ENCODE measurements at regions not wholly inside any gene's neighbourhood (a gene's known extent, or its start where the extent isn't known, plus 50 kb on each side); places are given as distances from the start of the nearest gene placed in this dataset.
"Not testable (repeated sequence)": the region's sequence is repeated elsewhere in the genome, so short reads cannot be mapped to it uniquely, and the experiment has no call there.

GRCh38 chr4:85106166-85106565 is 139.7 kb upstream of the WDFY3 start:
- DNase-seq (ENCODE audit: low read depth in 2 of 2) = no peak

- no peak for DNase-seq (ENCODE audit: low read depth in 2 of 2)
Observed at GRCh38 chr4:85106805-85107336, 140.4 kb upstream of the WDFY3 start.

- no peak for DNase-seq (ENCODE audit: low read depth in 2 of 2)
Observed at GRCh38 chr4:85107553-85107952, 141.1 kb upstream of the WDFY3 start.

- no peak for DNase-seq (ENCODE audit: low read depth in 2 of 2)
Observed at GRCh38 chr4:85113706-85114105, 147.2 kb upstream of the WDFY3 start.

- no peak for DNase-seq (ENCODE audit: low read depth in 2 of 2)
Observed at GRCh38 chr4:85114526-85114925, 148.0 kb upstream of the WDFY3 start.

DNA sequence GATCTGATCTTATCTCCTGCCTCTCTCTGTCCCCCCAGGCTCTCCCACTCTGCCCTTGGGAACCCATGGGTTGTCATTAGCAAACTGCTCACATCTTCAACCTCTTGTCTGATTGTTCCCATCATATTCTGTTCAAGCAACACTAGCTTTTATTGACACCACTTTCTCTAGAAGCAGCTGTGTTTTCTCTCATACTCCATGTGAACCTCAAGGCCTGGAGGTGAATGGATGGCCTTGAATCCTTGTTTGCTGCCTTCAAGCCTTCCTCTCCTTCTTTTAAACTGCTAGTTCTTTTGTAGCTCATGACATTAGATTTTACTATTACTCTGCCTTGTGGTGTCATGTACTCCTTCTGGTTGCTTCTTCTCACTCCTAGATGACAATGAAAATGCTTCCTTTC is 149.5 kb upstream of the WDFY3 start:
- no peak for DNase-seq (ENCODE audit: low read depth in 2 of 2)

DNA sequence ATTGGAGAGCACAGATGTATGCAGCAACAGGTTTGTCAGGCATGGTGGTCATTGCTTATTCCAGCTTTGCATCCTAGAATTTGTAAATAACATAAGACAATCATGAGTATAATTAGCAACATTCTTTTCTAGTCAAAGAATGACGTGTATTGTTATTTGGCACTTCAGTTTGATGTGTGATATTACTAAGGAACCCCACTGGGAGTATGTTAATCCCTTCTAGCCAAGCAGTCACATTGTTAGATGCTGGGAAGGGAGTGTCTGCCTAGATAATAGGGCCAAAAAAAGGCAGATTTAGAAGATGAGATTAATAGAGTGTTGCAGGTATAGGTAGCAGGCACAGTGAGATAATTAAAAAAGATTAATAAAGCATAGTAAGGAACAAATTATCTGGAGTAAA is 159.2 kb upstream of the WDFY3 start:
- no peak for DNase-seq (ENCODE audit: low read depth in 2 of 2)

DNA sequence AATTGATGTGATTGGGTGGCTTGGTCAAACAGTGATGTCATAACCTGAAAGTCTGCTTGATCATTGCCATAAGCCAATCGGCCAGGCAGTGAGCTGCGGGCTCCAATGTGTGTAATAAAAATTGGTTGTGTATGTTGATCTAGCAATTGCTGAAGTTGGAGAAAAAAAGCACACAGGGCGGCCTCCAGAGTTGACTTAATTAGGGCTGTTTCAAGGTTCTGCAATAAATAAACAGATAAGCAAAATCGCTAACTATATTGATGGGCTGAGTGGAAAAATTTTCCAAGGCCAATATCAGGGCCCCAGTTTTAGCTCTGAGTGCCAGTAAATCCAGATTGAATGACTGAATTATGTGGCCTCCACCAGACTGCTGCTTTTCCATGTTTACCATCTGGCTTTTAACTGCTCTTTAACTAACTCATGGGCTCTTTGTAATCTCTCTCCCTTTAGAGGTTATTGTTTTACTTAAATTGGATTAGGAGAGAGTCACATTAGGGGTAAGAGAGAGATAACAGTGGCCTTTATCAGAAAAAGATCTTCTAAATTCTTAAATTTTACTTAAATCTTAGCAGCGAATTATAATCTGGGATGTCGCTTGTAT is 160.6 kb upstream of the WDFY3 start:
- no peak for DNase-seq (ENCODE audit: low read depth in 2 of 2)

DNA sequence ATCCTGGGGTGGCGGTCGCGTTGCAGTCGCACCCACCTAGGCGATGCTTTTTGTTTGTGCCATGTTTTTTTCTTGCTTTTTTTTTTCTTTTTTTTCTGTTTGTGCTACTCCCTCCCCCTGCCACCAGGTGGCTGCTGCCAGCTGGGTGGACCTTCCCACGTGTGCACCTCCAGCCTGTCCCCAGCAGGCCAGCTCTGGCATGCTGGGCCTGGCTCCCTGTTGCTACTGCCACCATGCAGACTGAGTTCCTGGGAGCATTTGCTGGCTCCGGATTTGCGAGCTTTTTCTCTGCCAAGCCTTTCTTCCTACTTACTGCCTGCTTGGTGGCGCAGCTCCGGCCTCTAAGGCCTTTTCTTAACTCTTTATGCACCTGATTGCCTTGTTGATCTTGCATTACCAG is 161.2 kb upstream of the WDFY3 start:
- no peak for DNase-seq (ENCODE audit: low read depth in 2 of 2)

GRCh38 chr4:85128246-85129204 is 162.0 kb upstream of the WDFY3 start:
- no peak for DNase-seq (ENCODE audit: low read depth in 2 of 2)

DNA sequence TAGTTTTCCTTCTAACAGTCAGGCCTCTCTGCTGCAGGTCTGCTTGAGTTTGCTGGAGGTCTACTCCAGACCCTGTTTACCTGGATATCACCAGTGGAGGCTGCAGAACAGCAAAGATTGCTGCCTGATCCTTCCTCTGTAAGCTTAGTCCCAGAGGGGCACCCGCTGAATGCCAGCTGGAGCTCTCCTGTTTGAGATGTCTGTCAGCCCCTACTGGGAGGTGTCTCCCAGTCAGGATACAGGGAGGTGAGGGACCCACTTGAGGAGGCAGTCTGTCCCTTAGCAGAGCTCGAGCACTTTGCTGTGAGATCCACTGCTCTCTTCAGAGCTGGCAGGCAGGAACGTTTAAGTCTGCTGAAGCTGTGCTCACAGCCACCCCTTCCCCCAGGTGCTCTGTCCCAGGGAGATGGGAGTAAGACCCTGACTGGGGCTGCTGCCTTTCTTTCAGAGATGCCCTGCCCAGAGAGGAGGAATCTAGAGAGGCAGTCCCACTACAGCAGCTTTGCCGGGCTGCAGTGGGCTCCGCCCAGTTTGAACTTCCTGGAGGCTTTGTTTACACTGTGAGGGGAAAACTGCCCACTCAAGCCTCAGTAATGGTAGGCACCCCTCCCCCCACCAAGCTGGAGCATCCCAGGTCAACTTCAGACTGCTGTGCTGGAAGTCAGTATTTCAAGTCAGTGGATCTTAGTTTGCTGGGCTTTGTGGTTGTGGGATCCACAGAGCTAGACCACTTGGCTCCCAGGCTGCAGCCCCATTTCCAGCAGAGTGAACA is 163.1 kb upstream of the WDFY3 start:
- DNase-seq (ENCODE audit: low read depth in 2 of 2) = not testable (repeated sequence)

DNA sequence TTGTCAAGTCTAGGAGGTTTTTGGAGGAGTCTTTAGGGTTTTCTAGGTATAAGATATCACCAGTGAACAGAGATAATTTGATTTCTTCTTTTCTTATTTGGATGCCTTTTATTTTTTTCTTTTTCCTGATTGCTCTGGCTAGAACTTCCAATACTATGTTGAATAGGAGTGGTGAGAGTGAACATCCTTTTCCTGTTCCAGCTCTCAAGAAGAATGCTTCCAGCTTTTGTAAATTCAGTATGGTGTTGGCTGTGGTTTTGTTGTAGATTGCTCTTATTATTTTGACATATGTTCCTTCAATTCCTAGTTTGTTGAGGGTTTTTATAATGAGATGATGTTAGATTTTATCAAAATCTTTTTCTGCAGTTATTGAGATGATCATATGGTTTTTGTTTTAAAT is 165.6 kb upstream of the WDFY3 start:
- DNase-seq (ENCODE audit: low read depth in 2 of 2) = no peak

- DNase-seq (ENCODE audit: low read depth in 2 of 2) = no peak
Observed at GRCh38 chr4:85132570-85132969, 166.1 kb upstream of the WDFY3 start.

DNA sequence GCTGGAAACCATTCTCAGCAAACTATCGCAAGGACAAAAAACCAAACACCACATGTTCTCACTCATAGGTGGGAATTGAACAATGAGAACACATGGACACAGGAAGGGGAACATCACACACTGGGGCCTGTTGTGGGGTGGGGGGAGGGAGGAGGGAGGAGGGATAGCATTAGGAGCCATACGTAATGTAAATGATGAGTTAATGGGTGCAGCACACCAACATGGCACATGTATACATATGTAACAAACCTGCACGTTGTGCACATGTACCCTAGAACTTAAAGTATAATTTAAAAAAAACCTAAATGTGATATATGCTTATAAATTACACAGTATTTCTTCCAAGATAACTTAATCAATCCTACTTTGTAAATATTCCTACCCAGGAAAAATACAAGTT is 173.3 kb upstream of the WDFY3 start:
- not testable (repeated sequence) for DNase-seq (ENCODE audit: low read depth in 2 of 2)

DNA sequence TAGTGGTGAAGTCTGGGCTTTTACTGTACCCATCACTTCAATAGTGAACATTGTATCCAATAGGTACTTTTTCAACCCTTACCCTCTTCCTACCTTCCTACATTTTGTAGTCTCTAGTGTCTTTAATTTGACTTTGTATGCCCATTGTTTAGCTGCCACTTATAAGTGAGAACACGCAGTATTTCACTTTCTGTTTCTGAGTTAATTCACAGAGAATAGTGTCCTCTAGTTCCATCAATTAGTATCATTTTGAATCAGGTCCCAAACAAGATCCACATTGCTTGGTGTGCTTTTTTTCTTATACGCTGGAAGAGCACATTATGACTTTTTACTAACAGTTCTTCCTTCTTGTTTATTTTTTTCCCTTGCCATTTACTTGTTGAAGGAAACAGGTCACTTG is 176.0 kb upstream of the WDFY3 start:
- no peak for DNase-seq (ENCODE audit: low read depth in 2 of 2)

DNA sequence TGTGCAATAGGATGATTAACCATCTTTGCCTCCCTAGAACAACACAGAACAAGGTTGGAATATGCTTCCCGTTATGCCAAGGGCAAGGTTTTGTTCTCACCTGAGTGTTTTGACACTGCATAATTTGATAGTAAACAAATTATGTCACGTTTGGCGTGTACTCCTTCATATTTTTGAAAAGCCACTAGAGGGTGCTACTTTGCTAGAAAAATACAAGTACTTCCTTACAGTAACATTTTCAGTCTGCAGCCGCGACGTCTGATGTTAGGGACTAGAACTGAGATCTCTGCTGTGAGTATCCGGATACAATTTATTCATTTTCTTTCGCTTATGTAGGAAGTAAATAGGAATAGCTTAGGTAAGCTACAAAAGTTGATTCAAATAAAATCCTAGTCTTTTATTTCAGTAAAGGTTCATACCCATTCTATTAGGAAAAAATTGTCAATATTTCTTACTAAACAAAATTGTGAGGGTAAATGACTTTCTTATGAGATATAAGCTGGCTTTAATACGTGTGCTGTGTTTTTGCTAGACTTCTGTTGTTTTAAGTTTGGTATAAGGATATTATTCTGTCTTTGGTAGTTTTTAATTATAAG is 181.1 kb upstream of the WDFY3 start:
- peak; percentile 31 to 38 for DNase-seq (ENCODE audit: low read depth in 2 of 2)

DNA sequence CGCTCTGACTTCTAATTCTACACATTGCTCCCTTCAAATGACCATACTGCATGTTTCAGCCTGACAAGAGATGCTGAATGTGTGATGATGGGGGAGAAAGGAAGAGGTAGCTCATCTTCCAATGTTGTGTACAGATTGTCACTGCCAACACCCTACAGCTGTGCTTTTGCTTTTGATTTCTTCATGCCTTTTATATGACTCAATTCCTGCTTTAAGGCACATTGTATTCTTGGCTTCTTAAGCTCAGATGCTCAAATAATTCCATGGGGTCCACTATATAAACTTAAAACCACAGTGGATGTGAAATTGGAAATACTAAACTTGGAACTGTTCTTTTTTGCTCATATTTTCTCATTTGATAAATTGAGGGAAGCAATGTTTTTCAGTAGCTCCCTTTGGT is 183.2 kb upstream of the WDFY3 start:
- peak in 1 of 2 experiments; percentile 10 for DNase-seq (ENCODE audit: low read depth in 2 of 2)

DNA sequence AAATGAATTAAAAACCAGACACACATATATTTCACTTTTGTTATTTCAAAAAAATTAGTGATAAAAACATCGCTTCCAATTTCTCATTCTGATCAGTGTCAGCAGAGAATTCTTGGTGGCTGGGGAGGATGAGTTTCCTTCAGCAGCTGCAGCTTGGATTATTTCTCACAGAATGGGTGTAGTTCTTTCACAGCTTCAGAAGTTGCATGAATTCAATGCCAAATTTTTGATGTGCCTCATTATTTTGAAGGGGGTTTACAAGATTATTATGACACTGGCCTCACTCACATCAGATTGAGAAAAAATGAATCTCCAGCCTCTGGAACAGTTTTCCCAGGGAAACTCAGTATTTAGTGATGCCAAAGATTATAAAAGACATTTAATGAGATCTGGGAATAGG is 184.9 kb upstream of the WDFY3 start:
- no peak for DNase-seq (ENCODE audit: low read depth in 2 of 2)

DNA sequence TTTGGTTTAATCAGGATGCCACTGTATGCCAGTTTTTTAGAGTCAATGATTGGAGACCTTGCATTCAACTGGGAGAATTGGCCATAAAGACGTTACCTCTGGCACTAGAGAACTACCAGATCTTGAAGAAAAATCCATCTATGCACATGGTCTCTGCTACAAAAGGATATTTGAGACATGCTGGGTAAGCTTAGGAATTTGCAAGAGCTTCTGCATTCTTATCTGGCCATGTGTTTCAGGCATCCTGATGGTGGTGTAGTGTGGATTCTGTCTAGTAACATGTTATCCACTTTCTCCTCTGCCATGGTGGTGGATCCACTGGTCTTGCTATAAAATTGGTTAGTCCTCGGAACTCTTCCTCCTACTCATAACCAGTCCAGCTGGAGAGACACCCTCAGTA is 185.3 kb upstream of the WDFY3 start:
- DNase-seq (ENCODE audit: low read depth in 2 of 2) = no peak

- no peak for DNase-seq (ENCODE audit: low read depth in 2 of 2)
Observed at GRCh38 chr4:85152480-85152879, 186.0 kb upstream of the WDFY3 start.

DNA sequence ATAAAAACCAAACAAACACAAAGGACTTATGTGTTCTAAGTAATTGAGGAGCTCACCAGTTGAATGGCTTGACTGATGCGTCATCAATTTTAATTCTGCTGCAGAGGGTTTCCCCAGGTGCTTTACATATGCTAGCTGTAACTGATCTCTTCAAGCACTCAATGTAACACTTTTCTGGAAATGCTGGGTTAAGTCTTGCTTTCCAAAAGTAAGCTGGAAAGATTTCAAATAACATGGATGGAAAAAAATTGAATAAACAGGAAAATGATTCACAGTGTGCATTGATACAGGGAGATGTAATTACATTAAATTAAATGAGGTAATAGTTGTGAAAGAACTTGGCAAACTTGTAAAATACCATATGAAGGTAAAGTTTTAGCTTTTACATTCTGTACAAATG is 186.7 kb upstream of the WDFY3 start:
- DNase-seq (ENCODE audit: low read depth in 2 of 2) = peak; percentile 18 to 32

- DNase-seq (ENCODE audit: low read depth in 2 of 2) = no peak
Observed at GRCh38 chr4:85154591-85154990, 188.1 kb upstream of the WDFY3 start.
